ENCODE measurements at regions not wholly inside any gene's neighbourhood (a gene's known extent, or its start where the extent isn't known, plus 50 kb on each side); places are given as distances from the start of the nearest gene placed in this dataset.

DNA sequence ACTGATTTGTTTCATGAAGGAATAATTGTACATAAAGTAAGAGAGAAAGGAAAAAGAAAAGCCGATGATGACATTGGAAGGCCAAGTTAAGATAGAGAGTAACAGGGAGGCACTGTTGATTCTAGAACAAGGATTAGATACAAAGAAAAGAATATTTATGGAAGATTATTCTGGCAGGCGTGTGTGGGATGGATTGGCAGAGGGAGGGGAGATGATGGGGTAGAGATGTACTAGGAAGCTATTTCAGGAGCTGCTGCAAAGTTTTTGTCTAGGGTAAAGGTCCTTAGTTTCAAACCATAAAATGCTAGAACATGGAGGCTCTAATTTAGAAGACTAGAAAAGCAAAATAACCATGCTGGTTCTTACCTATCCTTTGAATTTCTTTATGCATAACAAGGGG, 280.0 kb upstream of the LRRN1 start:
- H3K36me3 ChIP-seq = no peaks in the 10 kb centered on the region
- intact Hi-C loops (cut with DNase I) = no loop called here
- no peak for DNase-seq
- H3K4me3 ChIP-seq = no peak overlapping the region
- H3K27ac ChIP-seq = no peak overlapping the region
- TF ChIP-seq, protein P1, sequence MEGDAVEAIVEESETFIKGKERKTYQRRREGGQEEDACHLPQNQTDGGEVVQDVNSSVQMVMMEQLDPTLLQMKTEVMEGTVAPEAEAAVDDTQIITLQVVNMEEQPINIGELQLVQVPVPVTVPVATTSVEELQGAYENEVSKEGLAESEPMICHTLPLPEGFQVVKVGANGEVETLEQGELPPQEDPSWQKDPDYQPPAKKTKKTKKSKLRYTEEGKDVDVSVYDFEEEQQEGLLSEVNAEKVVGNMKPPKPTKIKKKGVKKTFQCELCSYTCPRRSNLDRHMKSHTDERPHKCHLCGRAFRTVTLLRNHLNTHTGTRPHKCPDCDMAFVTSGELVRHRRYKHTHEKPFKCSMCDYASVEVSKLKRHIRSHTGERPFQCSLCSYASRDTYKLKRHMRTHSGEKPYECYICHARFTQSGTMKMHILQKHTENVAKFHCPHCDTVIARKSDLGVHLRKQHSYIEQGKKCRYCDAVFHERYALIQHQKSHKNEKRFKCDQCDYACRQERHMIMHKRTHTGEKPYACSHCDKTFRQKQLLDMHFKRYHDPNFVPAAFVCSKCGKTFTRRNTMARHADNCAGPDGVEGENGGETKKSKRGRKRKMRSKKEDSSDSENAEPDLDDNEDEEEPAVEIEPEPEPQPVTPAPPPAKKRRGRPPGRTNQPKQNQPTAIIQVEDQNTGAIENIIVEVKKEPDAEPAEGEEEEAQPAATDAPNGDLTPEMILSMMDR (IDR thresholded peaks at IDR 0.05) = no peak
- no peak for ATAC-seq
- H3K9me3 ChIP-seq = no peaks in the 10 kb centered on the region
- H3K27me3 ChIP-seq (ENCODE audit: low read depth) = no peaks in the 10 kb centered on the region
- H3K4me1 ChIP-seq = no peaks in the 10 kb centered on the region

DNA sequence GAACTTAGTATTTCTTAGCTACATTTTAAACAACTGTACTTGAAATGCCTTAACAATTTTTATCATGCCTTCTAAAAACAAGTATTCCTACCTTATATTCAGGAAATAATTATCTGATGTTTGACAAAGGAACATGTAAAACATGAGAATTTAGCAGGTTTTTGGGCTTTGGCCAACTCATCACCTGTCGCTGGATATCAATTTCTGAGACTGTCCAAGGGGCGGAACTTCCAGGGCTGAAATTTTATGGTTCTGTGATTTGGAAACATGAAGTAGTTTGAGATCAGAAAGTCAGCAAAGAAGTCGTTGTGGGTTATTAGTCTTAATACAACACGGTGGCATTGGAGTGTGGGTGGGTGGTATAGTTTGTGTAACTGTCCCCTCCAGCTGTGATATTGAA, 282.2 kb upstream of the LRRN1 start:
- TF ChIP-seq, protein P1 (IDR thresholded peaks at IDR 0.05) = no peak
- H3K9me3 ChIP-seq = no peaks in the 10 kb centered on the region
- ATAC-seq (no peak), DNase-seq (no peak)
- no peaks in the 10 kb centered on the region for H3K27me3 ChIP-seq (ENCODE audit: low read depth)
- intact Hi-C loops (cut with DNase I) = no loop called here
- H3K36me3 ChIP-seq = no peaks in the 10 kb centered on the region
- no peak overlapping the region for H3K4me3 ChIP-seq
- no peaks in the 10 kb centered on the region for H3K4me1 ChIP-seq
- no peak overlapping the region for H3K27ac ChIP-seq

DNA sequence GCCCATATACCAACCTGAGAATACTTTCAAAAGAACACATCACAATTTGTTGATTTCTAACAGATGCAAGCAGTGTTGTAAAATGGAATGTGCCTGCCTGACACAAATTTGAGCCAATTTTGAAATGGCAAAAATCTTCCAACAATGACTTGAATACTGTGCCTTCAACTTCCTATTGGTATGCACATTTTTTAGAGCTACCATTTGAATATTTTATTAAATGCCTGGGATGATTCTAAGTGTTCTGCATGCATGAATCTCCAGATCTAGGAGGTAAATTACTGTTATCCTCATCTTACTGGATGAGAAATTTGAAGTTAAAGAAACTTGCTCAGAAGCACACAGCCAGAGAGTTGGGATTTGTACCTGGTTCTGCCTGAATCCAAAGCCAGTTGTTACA, 282.8 kb upstream of the LRRN1 start:
- H3K27me3 ChIP-seq (ENCODE audit: low read depth) = no peaks in the 10 kb centered on the region
- H3K4me1 ChIP-seq = no peaks in the 10 kb centered on the region
- intact Hi-C loops (cut with DNase I) = no loop called here
- no peak overlapping the region for H3K27ac ChIP-seq
- no peaks in the 10 kb centered on the region for H3K9me3 ChIP-seq
- TF ChIP-seq, protein P1 (IDR thresholded peaks at IDR 0.05) = no peak
- no peak for DNase-seq
- ATAC-seq = no peak
- H3K36me3 ChIP-seq = no peaks in the 10 kb centered on the region
- no peak overlapping the region for H3K4me3 ChIP-seq

DNA sequence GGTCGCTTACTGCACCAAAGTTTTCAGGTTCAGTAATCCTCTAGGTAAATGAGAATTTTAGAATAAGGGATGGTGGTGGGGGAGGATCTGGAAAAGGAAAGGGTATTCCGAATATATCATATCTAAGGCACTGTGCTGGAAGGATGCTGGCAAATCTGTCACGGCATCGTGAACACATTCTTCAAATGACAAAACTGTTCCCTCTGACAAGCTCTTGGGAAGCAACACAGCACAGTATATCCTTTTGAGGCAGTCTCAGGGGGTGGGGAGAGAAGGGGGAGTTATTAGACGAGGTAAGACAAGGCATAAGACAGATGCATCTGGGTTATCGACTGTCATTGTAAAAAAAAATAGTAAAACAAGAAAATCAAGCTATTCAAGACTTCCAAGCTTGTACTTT, 289.6 kb upstream of the LRRN1 start:
- TF ChIP-seq, protein P1 (IDR thresholded peaks at IDR 0.05) = no peak
- Histone ChIP-seq H3K9me3 (no peaks in the 10 kb centered on the region), H3K36me3 (no peaks in the 10 kb centered on the region), H3K27me3 (ENCODE audit: low read depth) (no peaks in the 10 kb centered on the region), H3K4me1 (no peaks in the 10 kb centered on the region), H3K4me3 (no peak overlapping the region), H3K27ac (no peak overlapping the region)
- intact Hi-C loops (cut with DNase I) = no loop called here
- ATAC-seq = no peak
- no peak for DNase-seq

DNA sequence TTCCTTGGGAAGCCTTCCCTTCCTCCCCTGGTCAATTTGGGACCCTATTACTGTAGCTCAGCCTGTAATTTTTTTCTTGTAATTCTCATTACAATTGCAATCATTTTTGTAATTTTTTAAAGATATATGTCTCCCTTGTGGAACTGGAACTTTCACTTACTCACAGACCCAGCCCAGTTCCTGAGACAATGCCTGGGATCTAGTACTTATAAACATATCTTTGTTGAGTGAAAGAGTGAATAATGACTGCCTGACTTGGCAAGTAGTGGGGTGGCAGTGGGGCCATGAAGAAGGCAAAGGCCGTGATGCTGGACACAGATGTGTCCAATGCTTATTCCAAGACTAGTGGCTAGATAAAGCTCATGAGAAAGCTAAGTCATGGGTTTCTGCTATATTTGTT, 294.5 kb upstream of the LRRN1 start:
- H3K27ac ChIP-seq = no peak overlapping the region
- H3K27me3 ChIP-seq (ENCODE audit: low read depth) = no peaks in the 10 kb centered on the region
- ATAC-seq (no peak), DNase-seq (no peak)
- TF ChIP-seq, protein P1 (IDR thresholded peaks at IDR 0.05) = no peak
- intact Hi-C loops (cut with DNase I) = no loop called here
- no peaks in the 10 kb centered on the region for H3K36me3 ChIP-seq
- no peak overlapping the region for H3K4me3 ChIP-seq
- no peaks in the 10 kb centered on the region for H3K9me3 ChIP-seq
- H3K4me1 ChIP-seq = no peaks in the 10 kb centered on the region

DNA sequence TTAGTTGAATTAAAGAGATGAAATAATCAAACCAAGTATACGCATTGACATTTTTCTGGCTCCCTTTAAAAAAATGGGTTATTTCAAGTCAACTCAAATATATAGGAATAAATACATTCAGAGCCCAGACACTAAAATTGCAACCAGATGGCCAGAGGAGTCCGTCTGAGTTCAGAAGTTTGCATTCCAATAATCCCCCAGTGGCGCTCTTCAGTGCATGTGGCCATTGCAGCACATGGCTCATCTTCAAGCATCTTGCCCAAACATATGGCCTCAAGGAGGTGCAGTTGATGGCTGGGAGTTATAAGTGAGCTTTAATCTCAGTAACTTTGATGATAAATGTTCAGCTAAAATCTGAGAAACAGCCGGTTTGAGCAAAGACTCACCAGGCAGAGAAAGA, 295.8 kb upstream of the LRRN1 start:
- H3K4me3 ChIP-seq = no peak overlapping the region
- TF ChIP-seq, protein P1 (IDR thresholded peaks at IDR 0.05) = no peak
- DNase-seq (no peak), ATAC-seq (no peak)
- H3K27ac ChIP-seq = no peak overlapping the region
- H3K27me3 ChIP-seq (ENCODE audit: low read depth) = no peaks in the 10 kb centered on the region
- intact Hi-C loops (cut with DNase I) = no loop called here
- no peaks in the 10 kb centered on the region for H3K4me1 ChIP-seq
- no peaks in the 10 kb centered on the region for H3K9me3 ChIP-seq
- H3K36me3 ChIP-seq = no peaks in the 10 kb centered on the region

Data from lower lobe of right lung (tissue), 2 donors.